GM13977 (cell line): ENCODE measurements at regions not wholly inside any gene's neighbourhood (a gene's known extent, or its start where the extent isn't known, plus 50 kb on each side); places are given as distances from the start of the nearest gene placed in this dataset.

Experiments
- DNase-seq: peaks from one replicate; pipeline ENCODE4 v3.0.0; 2012; ENCODE audit warnings: low spot score
- CTCF ChIP-seq: IDR thresholded peaks from 2 replicates; pipeline ENCODE4 v1.5.1; 2012; ENCODE audit warnings: mild to moderate bottlenecking, control low read depth; ENCODE audit not compliant: insufficient read depth; ENCODE audit errors: extremely low read depth, missing control alignments
- in situ Hi-C: fragments of 300-500 bp; cut with MboI; formaldehyde crosslinking; loops from one replicate; pipeline ENCODE4 v1.12.0; 2022; ENCODE audit warnings: low sequenced_read_pairs, low pct_unique_long_range_greater_than_20kb, mixed read lengths, inconsistent platforms; ENCODE audit not compliant: unreplicated experiment

GRCh38 chr2:88261725-88262124, 91.6 kb downstream of the THNSL2 start:
- in situ Hi-C loops = no loop called here
- TF ChIP-seq CTCF = no peak
- no peak for DNase-seq

- in situ Hi-C loops = no loop called here
- DNase-seq = no peak
- no peak for TF ChIP-seq CTCF
Measured at GRCh38 chr2:88258208-88258607, 88.1 kb downstream of the THNSL2 start.

GRCh38 chr2:88254437-88255091, 84.4 kb downstream of the THNSL2 start:
- TF ChIP-seq CTCF = no peak
- in situ Hi-C loops = no loop called here
- DNase-seq = no peak

GRCh38 chr2:88253997-88254396, 83.9 kb downstream of the THNSL2 start:
- TF ChIP-seq CTCF = no peak
- in situ Hi-C loops = no loop called here

GRCh38 chr2:88253375-88253774, 83.2 kb downstream of the THNSL2 start:
- no peak for DNase-seq
- in situ Hi-C loops = no loop called here
- no peak for TF ChIP-seq CTCF

More at GRCh38 chr2:88253997-88254396, 83.9 kb downstream of the THNSL2 start:
- no peak for DNase-seq

- peak; percentile 2 for TF ChIP-seq CTCF
- DNase-seq = no peak
- in situ Hi-C loops = no loop called here
Measured at GRCh38 chr2:88252646-88253045, 82.5 kb downstream of the THNSL2 start.

GRCh38 chr2:88252111-88252510, 82.0 kb downstream of the THNSL2 start:
- no peak for TF ChIP-seq CTCF
- in situ Hi-C loops = no loop called here
- no peak for DNase-seq
